OCI-LY3 (cell line): ENCODE measurements at regions not wholly inside any gene's neighbourhood (a gene's known extent, or its start where the extent isn't known, plus 50 kb on each side); places are given as distances from the start of the nearest gene placed in this dataset.

ENCODE experiments used
- H2AFZ ChIP-seq: fragments of 200-600, 300-600 bp; shearing (Covaris generic); 2 replicates; pipeline ENCODE4 v1.6.0; 2014; ENCODE audit warnings: antibody characterized with exemption, low read depth, low read length
- H3K27ac ChIP-seq: fragments of 200-600, 300-600 bp; sonication (generic); 2 replicates; pipeline ENCODE4 v1.5.1; 2014; ENCODE audit warnings: mild to moderate bottlenecking, low read length, moderate library complexity, mixed read lengths
- H3K27me3 ChIP-seq: fragments of 200-600, 300-600 bp; sonication (generic); 2 replicates; pipeline ENCODE4 v1.6.1; 2014; ENCODE audit warnings: low read depth, low read length, mixed read lengths
- H3K36me3 ChIP-seq: fragments of 200-600, 300-600 bp; sonication (generic); replicated peaks from 2 replicates; pipeline ENCODE3; 2014; ENCODE audit warnings: low read depth, low read length, mixed read lengths
- H3K4me1 ChIP-seq: fragments of 300-600, 200-600 bp; sonication (generic); 2 replicates; pipeline ENCODE4 v1.6.1; 2014; ENCODE audit warnings: low read length, mixed read lengths
- H3K4me2 ChIP-seq: fragments of 200-600, 300-600 bp; sonication (generic); 2 replicates; pipeline ENCODE4 v1.6.1; 2014; ENCODE audit warnings: low read length, mixed read lengths
- H3K4me3 ChIP-seq: fragments of 300-600, 200-600 bp; sonication (generic); 2 replicates; pipeline ENCODE4 v1.5.1; 2014; ENCODE audit warnings: antibody characterized with exemption, mild to moderate bottlenecking, low read length, moderate library complexity
- H3K79me2 ChIP-seq: fragments of 300-600, 200-600 bp; shearing (Covaris generic); 2 replicates; pipeline ENCODE4 v1.6.1; 2014; ENCODE audit warnings: mild to moderate bottlenecking, low read length, mixed read lengths
- H3K9ac ChIP-seq: fragments of 300-600, 200-600 bp; shearing (Covaris generic); 2 replicates; pipeline ENCODE4 v1.6.0; 2014; ENCODE audit warnings: mild to moderate bottlenecking, low read length, moderate library complexity
- H3K9me3 ChIP-seq: fragments of 200-600, 300-600 bp; shearing (Covaris generic); 2 replicates; pipeline ENCODE4 v1.6.1; 2014; ENCODE audit warnings: low read length, mixed read lengths; ENCODE audit not compliant: insufficient read depth
- H4K20me1 ChIP-seq: fragments of 200-600, 300-600 bp; sonication (generic); 2 replicates; pipeline ENCODE4 v1.6.1; 2016; ENCODE audit warnings: low read length, mixed read lengths; ENCODE audit not compliant: insufficient read depth
- CTCF ChIP-seq: fragments of 200-600, 300-600 bp; sonication (generic); IDR thresholded peaks from 2 replicates; pipeline ENCODE4 v1.5.1; 2014; ENCODE audit warnings: antibody characterized with exemption, low read length, low read depth
- EZH2phosphoT487 ChIP-seq: fragments of 200-600 bp; shearing (Covaris generic); IDR thresholded peaks from 2 replicates; pipeline ENCODE4 v1.6.1; 2018; ENCODE audit warnings: antibody characterized with exemption, mixed run types, low read depth

- peak; percentile 65 for TF ChIP-seq CTCF
- no peak for TF ChIP-seq EZH2phosphoT487
- Histone ChIP-seq H3K4me1 (0 out of 2 replicates have a peak, but pooled peaks cover 4% of the 10 kb centered on the region), H3K27me3 (peaks cover 44% of the 10 kb centered on the region), H3K9ac (no peak overlapping the region), H3K4me2 (no peak overlapping the region), H3K79me2 (no peaks in the 10 kb centered on the region), H3K9me3 (no peaks in the 10 kb centered on the region), H3K36me3 (no peaks in the 10 kb centered on the region), H3K27ac (no peak overlapping the region), H3K4me3 (no peak overlapping the region), H4K20me1 (no peaks in the 10 kb centered on the region), H2AFZ (no peak overlapping the region)
Measured at GRCh38 chr16:66275775-66276428, 90.6 kb upstream of the CDH5 start.

GRCh38 chr16:66274335-66275110, 92.0 kb upstream of the CDH5 start:
- Histone ChIP-seq H3K4me3 (peak overlapping the region; percentile 46), H3K9ac (no peak overlapping the region), H4K20me1 (no peaks in the 10 kb centered on the region), H2AFZ (no peak overlapping the region; the same call in 1 of the 2 replicates), H3K27ac (no peak overlapping the region), H3K36me3 (no peaks in the 10 kb centered on the region), H3K4me1 (0 out of 2 replicates have a peak, but pooled peaks cover 4% of the 10 kb centered on the region), H3K79me2 (no peaks in the 10 kb centered on the region), H3K27me3 (peaks cover 34% of the 10 kb centered on the region), H3K9me3 (no peaks in the 10 kb centered on the region), H3K4me2 (peak overlapping the region; percentile 45)
- no peak for TF ChIP-seq EZH2phosphoT487
- peak; percentile 30; the same call in 1 of the 2 replicates for TF ChIP-seq CTCF

GRCh38 chr16:66273644-66274334, 92.7 kb upstream of the CDH5 start:
- H3K9me3 ChIP-seq = no peaks in the 10 kb centered on the region

More at GRCh38 chr16:66273644-66274334, 92.7 kb upstream of the CDH5 start:
- Histone ChIP-seq H3K4me2 (no peak overlapping the region), H3K9ac (no peak overlapping the region), H3K79me2 (no peaks in the 10 kb centered on the region), H3K4me3 (no peak overlapping the region), H4K20me1 (no peaks in the 10 kb centered on the region), H3K36me3 (no peaks in the 10 kb centered on the region), H3K27ac (no peak overlapping the region), H3K4me1 (0 out of 2 replicates have a peak, but pooled peaks cover 4% of the 10 kb centered on the region), H3K27me3 (peaks cover 29% of the 10 kb centered on the region), H2AFZ (no peak overlapping the region)
- no peak for TF ChIP-seq CTCF
- no peak for TF ChIP-seq EZH2phosphoT487
